HEK293 (cell line): ENCODE measurements at regions not wholly inside any gene's neighbourhood (a gene's known extent, or its start where the extent isn't known, plus 50 kb on each side); places are given as distances from the start of the nearest gene placed in this dataset.

Source experiments
- CTCF ChIA-PET: fragments of 350-600 bp; formaldehyde crosslinking; extraction: SDS; loops from one replicate; lab custom pipeline; 2021; ENCODE audit warnings: antibody characterized with exemption; lab: Yijun Ruan, JAX
- POLR2A ChIA-PET: fragments of 300-600 bp; formaldehyde crosslinking; extraction: SDS; loops from one replicate; lab custom pipeline; 2020; ENCODE audit warnings: antibody characterized with exemption, inconsistent platforms; lab: Yijun Ruan, JAX
- H3K27ac ChIP-seq: fragments of 200-500 bp; sonication (Bioruptor generic); 2 replicates; pipeline ENCODE4 v1.5.1; 2014; ENCODE audit warnings: low read depth, low read length, control low read depth, inconsistent platforms; ENCODE audit errors: extremely low read depth
- H3K36me3 ChIP-seq, 2 experiments: fragments of 200-500 bp in 1 of 2; sonication (Bioruptor generic) in 1 of 2; 1 replicate in 1 of 2; 2 replicates in 1 of 2; pipeline ENCODE4 v1.5.1; 2014 to 2017; ENCODE audit warnings: inconsistent platforms in 2 of 2, low read length in 2 of 2; ENCODE audit not compliant: control insufficient read depth in 2 of 2, insufficient read depth in 1 of 2
- H3K4me1 ChIP-seq: fragments of 200-500 bp; sonication (Bioruptor generic); 2 replicates; pipeline ENCODE4 v1.5.1; 2014; ENCODE audit warnings: mild to moderate bottlenecking, low read length, inconsistent platforms; ENCODE audit not compliant: control insufficient read depth, insufficient read depth
- H3K4me3 ChIP-seq: 2 replicates; pipeline ENCODE4 v1.5.1; 2011; ENCODE audit warnings: low read depth, mild to moderate bottlenecking, control low read depth, low read length, moderate library complexity
- H3K9me3 ChIP-seq: fragments of 200-500 bp; sonication (Bioruptor generic); 2 replicates; pipeline ENCODE4 v1.5.1; 2014; ENCODE audit warnings: low read depth, low read length, inconsistent platforms; ENCODE audit not compliant: control insufficient read depth, insufficient read depth
- GLI4 ChIP-seq: fragments of 450-650 bp; formaldehyde crosslinking; IDR thresholded peaks from 2 replicates; pipeline ENCODE4 v1.5.1; 2016; ENCODE audit warnings: missing biosample characterization, missing genetic modification characterization
- PATZ1 ChIP-seq: fragments of 450-650 bp; formaldehyde crosslinking; IDR thresholded peaks from 2 replicates; pipeline ENCODE4 v1.5.1; 2016; ENCODE audit warnings: missing biosample characterization, missing genetic modification characterization
- PRDM4 ChIP-seq: fragments of 450-650 bp; formaldehyde crosslinking; IDR thresholded peaks from 2 replicates; pipeline ENCODE4 v1.5.1; 2017; ENCODE audit warnings: missing biosample characterization, missing genetic modification characterization
- SCRT2 ChIP-seq: fragments of 450-650 bp; formaldehyde crosslinking; IDR thresholded peaks from 2 replicates; pipeline ENCODE4 v1.5.1; 2016; ENCODE audit warnings: missing biosample characterization, missing genetic modification characterization
- SETDB1 ChIP-seq: IDR thresholded peaks from one replicate; pipeline ENCODE4 v1.6.1; 2017; ENCODE audit warnings: mild to moderate bottlenecking, low read length, moderate library complexity, mixed read lengths; ENCODE audit not compliant: insufficient read length
- ZBTB11 ChIP-seq: fragments of 450-650 bp; formaldehyde crosslinking; conservative IDR thresholded peaks from 2 replicates; pipeline ENCODE4 v1.5.1; 2016; ENCODE audit warnings: low read depth, missing biosample characterization, missing genetic modification characterization
- ZFP69B ChIP-seq: fragments of 450-650 bp; formaldehyde crosslinking; IDR thresholded peaks from 2 replicates; pipeline ENCODE4 v1.5.1; 2016; ENCODE audit warnings: missing biosample characterization, missing genetic modification characterization
- ZNF138 ChIP-seq: fragments of 450-650 bp; formaldehyde crosslinking; IDR thresholded peaks from 2 replicates; pipeline ENCODE4 v1.5.1; 2016; ENCODE audit warnings: missing biosample characterization, missing genetic modification characterization, borderline replicate concordance
- ZNF175 ChIP-seq: fragments of 450-650 bp; formaldehyde crosslinking; IDR thresholded peaks from 2 replicates; pipeline ENCODE4 v1.5.1; 2016; ENCODE audit warnings: missing biosample characterization, missing genetic modification characterization
- ZNF510 ChIP-seq: fragments of 450-650 bp; formaldehyde crosslinking; IDR thresholded peaks from 2 replicates; pipeline ENCODE4 v1.5.1; 2018; ENCODE audit warnings: mild to moderate bottlenecking, missing genetic modification characterization, missing biosample characterization; ENCODE audit not compliant: insufficient replicate concordance
- ZNF518A ChIP-seq: fragments of 450-650 bp; formaldehyde crosslinking; conservative IDR thresholded peaks from 2 replicates; pipeline ENCODE4 v1.5.1; 2016; ENCODE audit warnings: low read depth, missing biosample characterization, missing genetic modification characterization
- ZNF548 ChIP-seq: fragments of 450-650 bp; formaldehyde crosslinking; IDR thresholded peaks from 2 replicates; pipeline ENCODE4 v1.5.1; 2016; ENCODE audit warnings: missing biosample characterization, missing genetic modification characterization
- ZNF596 ChIP-seq: fragments of 450-650 bp; IDR thresholded peaks from 2 replicates; pipeline ENCODE4 v1.5.0; 2018; ENCODE audit warnings: missing biosample characterization, mild to moderate bottlenecking, missing genetic modification characterization, moderate library complexity
- ZNF664 ChIP-seq: fragments of 450-650 bp; formaldehyde crosslinking; IDR thresholded peaks from 2 replicates; pipeline ENCODE4 v1.5.1; 2016; ENCODE audit warnings: missing biosample characterization, missing genetic modification characterization
- ZNF707 ChIP-seq: fragments of 450-650 bp; formaldehyde crosslinking; IDR thresholded peaks from 2 replicates; pipeline ENCODE4 v1.5.1; 2016; ENCODE audit warnings: missing biosample characterization, missing genetic modification characterization
- TF ChIP-seq, protein P1 (sequence below): fragments of 450-650 bp; formaldehyde crosslinking; IDR thresholded peaks from 2 replicates; pipeline ENCODE4 v1.5.1; 2016; ENCODE audit warnings: missing biosample characterization, missing genetic modification characterization

DNA sequence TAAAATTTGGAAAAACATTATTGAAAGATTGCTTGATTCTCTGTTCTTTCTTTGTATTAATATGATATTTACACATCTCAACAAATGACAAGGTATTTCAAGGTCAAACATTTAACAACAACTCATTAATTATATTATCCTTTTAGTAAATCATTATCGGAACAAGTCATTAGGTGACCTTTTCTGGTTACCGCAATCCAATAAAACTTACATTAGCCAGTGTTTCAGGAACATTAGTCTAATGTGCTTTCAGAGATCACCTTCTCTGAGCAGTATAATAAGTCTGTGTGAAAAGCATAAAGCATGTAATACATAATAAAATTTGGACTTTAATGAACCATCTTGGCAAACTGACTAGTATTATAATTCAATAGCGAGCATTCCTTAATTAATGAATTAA is 1466.4 kb downstream of the FAM181B start (continued):
- TF ChIP-seq ZNF518A (tag by site-specific recombination) (no peak), SETDB1 (no peak)

DNA sequence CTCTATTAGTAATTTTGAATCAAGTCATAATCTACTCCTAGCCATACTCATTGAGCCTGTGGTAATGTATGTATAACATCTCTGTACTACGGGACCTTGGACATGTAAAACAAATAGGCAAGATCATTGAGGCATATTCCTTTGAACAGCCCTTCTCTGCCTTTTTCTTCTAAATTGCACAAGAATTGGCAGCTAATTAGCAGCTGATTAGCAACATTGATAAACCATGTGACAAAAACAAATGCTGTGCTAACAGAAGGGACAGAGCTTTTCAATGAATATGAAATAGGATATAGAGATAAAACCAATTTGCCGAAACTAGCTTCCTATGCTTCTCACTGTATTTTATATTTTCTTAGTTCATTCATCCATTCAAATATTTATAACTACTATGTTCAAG is 1474.2 kb downstream of the FAM181B start:
- no peak for TF ChIP-seq GLI4 (tag by site-specific recombination)
- TF ChIP-seq SCRT2 (tag by site-specific recombination) = no peak
- no peak for TF ChIP-seq ZNF518A (tag by site-specific recombination)
- TF ChIP-seq, protein P1, sequence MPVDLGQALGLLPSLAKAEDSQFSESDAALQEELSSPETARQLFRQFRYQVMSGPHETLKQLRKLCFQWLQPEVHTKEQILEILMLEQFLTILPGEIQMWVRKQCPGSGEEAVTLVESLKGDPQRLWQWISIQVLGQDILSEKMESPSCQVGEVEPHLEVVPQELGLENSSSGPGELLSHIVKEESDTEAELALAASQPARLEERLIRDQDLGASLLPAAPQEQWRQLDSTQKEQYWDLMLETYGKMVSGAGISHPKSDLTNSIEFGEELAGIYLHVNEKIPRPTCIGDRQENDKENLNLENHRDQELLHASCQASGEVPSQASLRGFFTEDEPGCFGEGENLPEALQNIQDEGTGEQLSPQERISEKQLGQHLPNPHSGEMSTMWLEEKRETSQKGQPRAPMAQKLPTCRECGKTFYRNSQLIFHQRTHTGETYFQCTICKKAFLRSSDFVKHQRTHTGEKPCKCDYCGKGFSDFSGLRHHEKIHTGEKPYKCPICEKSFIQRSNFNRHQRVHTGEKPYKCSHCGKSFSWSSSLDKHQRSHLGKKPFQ = no peak
- TF ChIP-seq ZNF138 (tag by site-specific recombination) = no peak
- TF ChIP-seq PRDM4 (tag by site-specific recombination) = no peak
- no peak for TF ChIP-seq ZFP69B (tag by site-specific recombination)
- no peak for TF ChIP-seq ZBTB11 (tag by site-specific recombination)
- TF ChIP-seq PATZ1 (tag by site-specific recombination) = no peak
- TF ChIP-seq ZNF548 (tag by site-specific recombination) = no peak
- TF ChIP-seq ZNF664 = no peak
- no peak for TF ChIP-seq ZNF707 (tag by site-specific recombination)
- no peak for TF ChIP-seq ZNF596 (tag by site-specific recombination)
- no peak for TF ChIP-seq ZNF175
- no peak for TF ChIP-seq ZNF510 (tag by site-specific recombination)
- H3K4me3 ChIP-seq = no peak overlapping the region

More for the DNA sequence above, 1474.2 kb downstream of the FAM181B start:
- Histone ChIP-seq H3K4me1 (no peaks in the 10 kb centered on the region), H3K27ac (no peak overlapping the region), H3K9me3 (no peaks in the 10 kb centered on the region), H3K36me3 (no peaks in the 10 kb centered on the region)
- POLR2A ChIA-PET = no interaction called here
- CTCF ChIA-PET = interaction anchor here (0.7 kb wide), 1 partner anchor 288 kb away, joined by 3 read pairs; no protein-coding TSS in a partner anchor
